ENCODE measurements at regions not wholly inside any gene's neighbourhood (a gene's known extent, or its start where the extent isn't known, plus 50 kb on each side); places are given as distances from the start of the nearest gene placed in this dataset.

DNA sequence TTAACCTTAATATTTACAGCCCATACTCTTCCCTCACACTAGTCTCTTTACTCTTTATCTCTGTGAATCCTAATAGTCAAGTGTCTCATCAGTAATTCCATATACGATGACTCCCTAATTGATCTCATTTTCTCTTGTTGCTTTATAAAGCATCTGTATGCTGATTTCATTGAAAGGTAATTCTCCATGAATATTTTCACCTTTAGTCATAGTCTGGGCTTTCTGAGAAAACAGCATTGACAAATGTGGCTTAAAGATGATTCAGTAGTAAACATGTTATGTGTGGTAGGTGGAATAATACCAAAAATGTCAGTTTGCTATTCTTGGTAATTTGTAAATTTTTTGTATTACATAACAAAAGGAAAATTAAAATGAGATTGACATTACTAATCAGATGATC lies 1176.5 kb downstream of the NCAM2 start:
- TF ChIP-seq, protein P1, sequence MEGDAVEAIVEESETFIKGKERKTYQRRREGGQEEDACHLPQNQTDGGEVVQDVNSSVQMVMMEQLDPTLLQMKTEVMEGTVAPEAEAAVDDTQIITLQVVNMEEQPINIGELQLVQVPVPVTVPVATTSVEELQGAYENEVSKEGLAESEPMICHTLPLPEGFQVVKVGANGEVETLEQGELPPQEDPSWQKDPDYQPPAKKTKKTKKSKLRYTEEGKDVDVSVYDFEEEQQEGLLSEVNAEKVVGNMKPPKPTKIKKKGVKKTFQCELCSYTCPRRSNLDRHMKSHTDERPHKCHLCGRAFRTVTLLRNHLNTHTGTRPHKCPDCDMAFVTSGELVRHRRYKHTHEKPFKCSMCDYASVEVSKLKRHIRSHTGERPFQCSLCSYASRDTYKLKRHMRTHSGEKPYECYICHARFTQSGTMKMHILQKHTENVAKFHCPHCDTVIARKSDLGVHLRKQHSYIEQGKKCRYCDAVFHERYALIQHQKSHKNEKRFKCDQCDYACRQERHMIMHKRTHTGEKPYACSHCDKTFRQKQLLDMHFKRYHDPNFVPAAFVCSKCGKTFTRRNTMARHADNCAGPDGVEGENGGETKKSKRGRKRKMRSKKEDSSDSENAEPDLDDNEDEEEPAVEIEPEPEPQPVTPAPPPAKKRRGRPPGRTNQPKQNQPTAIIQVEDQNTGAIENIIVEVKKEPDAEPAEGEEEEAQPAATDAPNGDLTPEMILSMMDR (IDR thresholded peaks at IDR 0.05) = no peak
- TF ChIP-seq POLR2A (IDR thresholded peaks at IDR 0.05) = no peak

Data from breast epithelium (tissue), 3 donors.